H9 (cell line): ENCODE measurements at regions not wholly inside any gene's neighbourhood (a gene's known extent, or its start where the extent isn't known, plus 50 kb on each side); places are given as distances from the start of the nearest gene placed in this dataset.

Experiments used
- DNase-seq: peaks from one replicate; pipeline ENCODE4 v3.0.0-alpha.2; 2017
- H2AFZ ChIP-seq: one replicate; pipeline ENCODE4 v1.6.1; 2013; ENCODE audit warnings: mild to moderate bottlenecking, low read length, control low read depth, moderate library complexity
- H2AK5ac ChIP-seq: 2 replicates; pipeline ENCODE4 v1.6.1; 2013; ENCODE audit warnings: low read length, control low read depth, mixed read lengths; ENCODE audit not compliant: insufficient read length
- H2BK120ac ChIP-seq: one replicate; pipeline ENCODE4 v1.6.1; 2013; ENCODE audit warnings: low read depth, mild to moderate bottlenecking, low read length, control low read depth, inconsistent platforms; ENCODE audit not compliant: poor library complexity, severe bottlenecking
- H2BK12ac ChIP-seq: 2 replicates; pipeline ENCODE4 v1.6.1; 2013; ENCODE audit warnings: low read length, control low read depth, mixed read lengths, low read depth; ENCODE audit not compliant: insufficient read length
- H2BK15ac ChIP-seq: 2 replicates; pipeline ENCODE4 v1.6.1; 2013; ENCODE audit warnings: low read depth, low read length, control low read depth
- H2BK20ac ChIP-seq: one replicate; pipeline ENCODE4 v1.6.1; 2013; ENCODE audit warnings: low read depth, mild to moderate bottlenecking, low read length, control low read depth, inconsistent platforms; ENCODE audit not compliant: poor library complexity, severe bottlenecking
- H2BK5ac ChIP-seq: 2 replicates; pipeline ENCODE4 v1.6.1; 2013; ENCODE audit warnings: low read length, control low read depth, mixed read lengths; ENCODE audit not compliant: insufficient read length
- H3K14ac ChIP-seq: 2 replicates; pipeline ENCODE4 v1.6.1; 2013; ENCODE audit warnings: low read length, control low read depth; ENCODE audit not compliant: insufficient read depth
- H3K18ac ChIP-seq: 2 replicates; pipeline ENCODE4 v1.6.1; 2013; ENCODE audit warnings: low read depth, mild to moderate bottlenecking, mixed read lengths, low read length, control low read depth; ENCODE audit not compliant: insufficient read length
- H3K23ac ChIP-seq: 2 replicates; pipeline ENCODE4 v1.6.1; 2013; ENCODE audit warnings: low read length, control low read depth, mixed read lengths, low read depth; ENCODE audit not compliant: insufficient read length
- H3K23me2 ChIP-seq: 2 replicates; pipeline ENCODE4 v1.6.1; 2013; ENCODE audit warnings: low read depth, mild to moderate bottlenecking, mixed read lengths, low read length, control low read depth; ENCODE audit not compliant: insufficient read length, poor library complexity, severe bottlenecking
- H3K27ac ChIP-seq: 2 replicates; pipeline ENCODE4 v1.5.1; 2013; ENCODE audit warnings: low read length, control low read depth, mixed read lengths, low read depth; ENCODE audit not compliant: insufficient read length
- H3K27me3 ChIP-seq: 2 replicates; pipeline ENCODE4 v1.6.1; 2013; ENCODE audit warnings: low read length, control low read depth, inconsistent platforms; ENCODE audit not compliant: insufficient read depth
- H3K4ac ChIP-seq: 2 replicates; pipeline ENCODE4 v1.6.1; 2013; ENCODE audit warnings: low read depth, mild to moderate bottlenecking, control low read depth, inconsistent platforms, low read length, moderate library complexity
- H3K4me1 ChIP-seq: 2 replicates; pipeline ENCODE4 v1.6.1; 2013; ENCODE audit warnings: low read length, control low read depth, inconsistent platforms; ENCODE audit not compliant: insufficient read depth
- H3K4me2 ChIP-seq: 2 replicates; pipeline ENCODE4 v1.6.1; 2013; ENCODE audit warnings: low read length, control low read depth, mixed read lengths; ENCODE audit not compliant: insufficient read length, insufficient read depth
- H3K56ac ChIP-seq: 2 replicates; pipeline ENCODE4 v1.6.1; 2013; ENCODE audit warnings: low read depth, mild to moderate bottlenecking, mixed read lengths, low read length, control low read depth; ENCODE audit not compliant: insufficient read length
- H3K79me1 ChIP-seq: 2 replicates; pipeline ENCODE4 v1.6.1; 2013; ENCODE audit warnings: low read depth, mild to moderate bottlenecking, moderate library complexity, low read length, control low read depth, inconsistent platforms; ENCODE audit not compliant: insufficient read depth, poor library complexity, severe bottlenecking
- H3K79me2 ChIP-seq: 2 replicates; pipeline ENCODE4 v1.6.1; 2013; ENCODE audit warnings: low read length, control low read depth, inconsistent platforms; ENCODE audit not compliant: insufficient read depth
- H3K9ac ChIP-seq: 2 replicates; pipeline ENCODE4 v1.6.1; 2013; ENCODE audit warnings: low read length, control low read depth, mixed read lengths; ENCODE audit not compliant: insufficient read length; ENCODE audit errors: extremely low read depth
- H3K9me3 ChIP-seq: one replicate; pipeline ENCODE4 v1.6.1; 2013; ENCODE audit warnings: low read depth, low read length, inconsistent platforms; ENCODE audit not compliant: control insufficient read depth
- H3T11ph ChIP-seq: one replicate; pipeline ENCODE4 v1.6.1; 2013; ENCODE audit warnings: mild to moderate bottlenecking, low read length, control low read depth, inconsistent platforms
- H4K20me1 ChIP-seq: one replicate; pipeline ENCODE4 v1.6.1; 2013; ENCODE audit not compliant: control insufficient read depth, insufficient read length, insufficient read depth
- H4K5ac ChIP-seq: 2 replicates; pipeline ENCODE4 v1.6.1; 2013; ENCODE audit warnings: low read depth, mild to moderate bottlenecking, mixed read lengths, low read length, control low read depth; ENCODE audit not compliant: insufficient read length
- H4K8ac ChIP-seq: replicated peaks from 2 replicates; pipeline ENCODE4 v1.6.1; 2013; ENCODE audit warnings: low read length, control low read depth, mixed read lengths, low read depth; ENCODE audit not compliant: insufficient read length
- H4K91ac ChIP-seq: 2 replicates; pipeline ENCODE4 v1.6.1; 2013; ENCODE audit warnings: low read depth, mild to moderate bottlenecking, moderate library complexity, mixed read lengths, low read length, control low read depth; ENCODE audit not compliant: insufficient read length
- H3K27ac Mint-ChIP-seq, 3 experiments: 2 replicates in 2 of 3; 3 replicates in 1 of 3; pipeline ENCODE4 v1.8.0; 2020 to 2021; ENCODE audit warnings: mixed read lengths in 3 of 3, mild to moderate bottlenecking in 1 of 3, moderate library complexity in 1 of 3
- H3K27me3 Mint-ChIP-seq: 2 replicates; pipeline ENCODE4 v1.8.0; 2021; ENCODE audit warnings: low read depth, mild to moderate bottlenecking, moderate library complexity, mixed read lengths
- H3K36me3 Mint-ChIP-seq, 3 experiments: 2 replicates in 2 of 3; 3 replicates in 1 of 3; pipeline ENCODE4 v1.8.0; 2020 to 2021; ENCODE audit warnings: low read depth in 3 of 3, mixed read lengths in 3 of 3; ENCODE audit not compliant: insufficient read depth in 1 of 3
- H3K4me1 Mint-ChIP-seq, 2 experiments: 2 replicates each; pipeline ENCODE4 v1.8.0; 2020; ENCODE audit warnings: mixed read lengths in 2 of 2
- H3K4me3 Mint-ChIP-seq, 2 experiments: 2 replicates in 1 of 2; 3 replicates in 1 of 2; pipeline ENCODE4 v1.8.0; 2020 to 2021; ENCODE audit warnings: mild to moderate bottlenecking in 2 of 2, mixed read lengths in 2 of 2, moderate library complexity in 1 of 2
- H3K9me3 Mint-ChIP-seq, 2 experiments: 2 replicates in 1 of 2; 3 replicates in 1 of 2; pipeline ENCODE4 v1.8.0; 2020; ENCODE audit warnings: mild to moderate bottlenecking in 2 of 2, mixed read lengths in 2 of 2, moderate library complexity in 1 of 2
- WGBS: extraction: QIAGEN DNeasy Blood & Tissue Kit; methylation state at CpG from one replicate; pipeline ENCODE4 v1.1.7; 2013; ENCODE audit warnings: missing lambda C conversion rate, low lambda C conversion rate, mixed read lengths; ENCODE audit not compliant: insufficient read length; ENCODE audit errors: extremely low coverage; 5-methylcytosine and 5-hydroxymethylcytosine counted together
- TF ChIP-seq, protein P1 (sequence below): fragments of 200-600 bp; sonication (generic); conservative IDR thresholded peaks from 3 replicates; pipeline ENCODE4 v1.8.0; 2021; ENCODE audit warnings: antibody characterized with exemption, mild to moderate bottlenecking

DNA sequence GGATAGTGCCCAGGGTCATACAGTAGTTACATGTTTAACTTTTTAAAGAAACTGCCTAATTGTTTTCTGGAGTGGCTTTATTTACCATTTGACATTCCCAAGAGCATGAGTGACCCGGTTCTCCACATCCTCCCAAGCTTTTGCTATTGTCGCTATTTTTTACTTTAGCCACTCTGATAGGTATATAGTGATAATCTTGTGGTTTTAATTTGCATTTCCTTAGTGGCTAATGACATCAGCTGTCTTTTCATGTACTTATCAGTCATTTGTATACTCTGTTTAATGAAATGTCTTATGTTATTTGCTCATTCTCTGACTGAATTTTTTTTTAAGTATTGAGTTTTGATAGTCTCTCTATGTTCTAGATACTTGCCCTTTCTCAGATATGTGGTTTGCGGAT lies 109.7 kb upstream of the HS6ST1 start:
- no peak overlapping the region for H4K8ac ChIP-seq
- H2BK5ac ChIP-seq = no peak overlapping the region
- no peaks in the 10 kb centered on the region for H4K20me1 ChIP-seq
- no peaks in the 10 kb centered on the region for H3K79me2 ChIP-seq
- no peak overlapping the region for H2BK12ac ChIP-seq
- H2AFZ ChIP-seq = no peak overlapping the region
- no peak for DNase-seq
- H3K27ac ChIP-seq = no peak overlapping the region
- peaks cover 2 to 22% (median 2%) of the 10 kb centered on the region in 3 experiments; a peak in 6 of 7 replicates for H3K36me3 Mint-ChIP-seq
- H3K9me3 ChIP-seq = no peaks in the 10 kb centered on the region
- H3K4me2 ChIP-seq = no peak overlapping the region
- no peak overlapping the region for H2AK5ac ChIP-seq
- no peaks in the 10 kb centered on the region for H3K79me1 ChIP-seq
- no peak overlapping the region for H2BK120ac ChIP-seq
- H3K4me1 Mint-ChIP-seq = peaks cover 22 to 32% of the 10 kb centered on the region in 2 experiments
- H3K4me1 ChIP-seq = no peaks in the 10 kb centered on the region
- H3K56ac ChIP-seq = no peak overlapping the region
- H3K4ac ChIP-seq = no peak overlapping the region
- peaks cover 12 to 16% of the 10 kb centered on the region in 2 experiments for H3K9me3 Mint-ChIP-seq
- H3K23ac ChIP-seq = no peak overlapping the region
- no peak overlapping the region for H4K91ac ChIP-seq
- WGBS = no CpG with 5 or more reads among the region's 3 CpGs
- H2BK20ac ChIP-seq = no peak overlapping the region
- no peak overlapping the region for H4K5ac ChIP-seq
- H3K14ac ChIP-seq = no peak overlapping the region
- H3K27ac Mint-ChIP-seq = no peak overlapping the region
- H2BK15ac ChIP-seq = no peak overlapping the region
- H3K27me3 Mint-ChIP-seq = no peaks in the 10 kb centered on the region; the same call in none of the 2 replicates
- no peaks in the 10 kb centered on the region for H3K27me3 ChIP-seq
- TF ChIP-seq, protein P1, sequence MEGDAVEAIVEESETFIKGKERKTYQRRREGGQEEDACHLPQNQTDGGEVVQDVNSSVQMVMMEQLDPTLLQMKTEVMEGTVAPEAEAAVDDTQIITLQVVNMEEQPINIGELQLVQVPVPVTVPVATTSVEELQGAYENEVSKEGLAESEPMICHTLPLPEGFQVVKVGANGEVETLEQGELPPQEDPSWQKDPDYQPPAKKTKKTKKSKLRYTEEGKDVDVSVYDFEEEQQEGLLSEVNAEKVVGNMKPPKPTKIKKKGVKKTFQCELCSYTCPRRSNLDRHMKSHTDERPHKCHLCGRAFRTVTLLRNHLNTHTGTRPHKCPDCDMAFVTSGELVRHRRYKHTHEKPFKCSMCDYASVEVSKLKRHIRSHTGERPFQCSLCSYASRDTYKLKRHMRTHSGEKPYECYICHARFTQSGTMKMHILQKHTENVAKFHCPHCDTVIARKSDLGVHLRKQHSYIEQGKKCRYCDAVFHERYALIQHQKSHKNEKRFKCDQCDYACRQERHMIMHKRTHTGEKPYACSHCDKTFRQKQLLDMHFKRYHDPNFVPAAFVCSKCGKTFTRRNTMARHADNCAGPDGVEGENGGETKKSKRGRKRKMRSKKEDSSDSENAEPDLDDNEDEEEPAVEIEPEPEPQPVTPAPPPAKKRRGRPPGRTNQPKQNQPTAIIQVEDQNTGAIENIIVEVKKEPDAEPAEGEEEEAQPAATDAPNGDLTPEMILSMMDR = no peak
- H3K18ac ChIP-seq = no peak overlapping the region
- H3T11ph ChIP-seq = no peak overlapping the region
- H3K9ac ChIP-seq = no peak overlapping the region
- H3K4me3 Mint-ChIP-seq = no peak overlapping the region
- H3K23me2 ChIP-seq = no peaks in the 10 kb centered on the region
